HUDEP-2 (cell line): ENCODE measurements at regions not wholly inside any gene's neighbourhood (a gene's known extent, or its start where the extent isn't known, plus 50 kb on each side); places are given as distances from the start of the nearest gene placed in this dataset.
A peak's percentile ranks its signal among the peaks of the same experiment; 100 is the strongest.

Experiments
- DNase-seq, 76 experiments: peaks; one replicate each; lab custom pipeline; 2025; ENCODE audit not compliant: unreplicated experiment in 76 of 76; lab: John Stamatoyannopoulos, UW

- DNase-seq = peak in 1 of 76 experiments; percentile 2
Measured at GRCh38 chr3:104628185-104628789, 738.4 kb upstream of the ALCAM start.

- DNase-seq = no peak
Measured at GRCh38 chr3:104629038-104629437, 737.7 kb upstream of the ALCAM start.

GRCh38 chr3:104631254-104631653 is 735.5 kb upstream of the ALCAM start:
- no peak for DNase-seq

GRCh38 chr3:104632521-104632920 is 734.2 kb upstream of the ALCAM start:
- no peak for DNase-seq

GRCh38 chr3:104632947-104633346 is 733.8 kb upstream of the ALCAM start:
- no peak for DNase-seq

GRCh38 chr3:104635872-104636580 is 730.7 kb upstream of the ALCAM start:
- DNase-seq = no peak

GRCh38 chr3:104642827-104643226 is 723.9 kb upstream of the ALCAM start:
- no peak for DNase-seq

- no peak for DNase-seq
Measured at GRCh38 chr3:104646196-104646595, 720.5 kb upstream of the ALCAM start.

GRCh38 chr3:104648823-104649222 is 717.9 kb upstream of the ALCAM start:
- no peak for DNase-seq

- DNase-seq = no peak
Measured at GRCh38 chr3:104669083-104669482, 697.6 kb upstream of the ALCAM start.

GRCh38 chr3:104672331-104672730 is 694.4 kb upstream of the ALCAM start:
- no peak for DNase-seq

- no peak for DNase-seq
Measured at GRCh38 chr3:104673981-104674380, 692.7 kb upstream of the ALCAM start.

GRCh38 chr3:104676241-104676640 is 690.5 kb upstream of the ALCAM start:
- no peak for DNase-seq

- DNase-seq = no peak
Measured at GRCh38 chr3:104677932-104678331, 688.8 kb upstream of the ALCAM start.

GRCh38 chr3:104685492-104685891 is 681.2 kb upstream of the ALCAM start:
- DNase-seq = no peak

GRCh38 chr3:104687362-104687761 is 679.3 kb upstream of the ALCAM start:
- no peak for DNase-seq

GRCh38 chr3:104696470-104696869 is 670.2 kb upstream of the ALCAM start:
- no peak for DNase-seq

- no peak for DNase-seq
Measured at GRCh38 chr3:104711406-104711805, 655.3 kb upstream of the ALCAM start.

GRCh38 chr3:104715972-104716371 is 650.7 kb upstream of the ALCAM start:
- DNase-seq = no peak

- no peak for DNase-seq
Measured at GRCh38 chr3:104717828-104718196, 648.9 kb upstream of the ALCAM start.

- DNase-seq = no peak
Measured at GRCh38 chr3:104723000-104723399, 643.7 kb upstream of the ALCAM start.

GRCh38 chr3:104731074-104731473 is 635.6 kb upstream of the ALCAM start:
- DNase-seq = no peak

- DNase-seq = no peak
Measured at GRCh38 chr3:104734627-104735026, 632.1 kb upstream of the ALCAM start.
